ENCODE measurements at regions not wholly inside any gene's neighbourhood (a gene's known extent, or its start where the extent isn't known, plus 50 kb on each side); places are given as distances from the start of the nearest gene placed in this dataset.

GRCh38 chr2:196238836-196239380 is 67.5 kb upstream of the STK17B start:
- Histone ChIP-seq H3K9ac (no peak overlapping the region), H3K79me2 (no peaks in the 10 kb centered on the region), H3K4me3 (ENCODE audit: low read depth, low read length) (no peak overlapping the region), H3K9me3 (ENCODE audit: control insufficient read depth, low read length) (no peaks in the 10 kb centered on the region), H3K27ac (no peak overlapping the region), H3K4me2 (ENCODE audit: low read length) (no peak overlapping the region), H3K36me3 (ENCODE audit: control insufficient read depth, insufficient read depth, low read length) (no peaks in the 10 kb centered on the region), H2AFZ (no peak overlapping the region), H3K4me1 (no peaks in the 10 kb centered on the region), H3K27me3 (ENCODE audit: control insufficient read depth, insufficient read depth, low read length) (no peaks in the 10 kb centered on the region)
- TF ChIP-seq, protein P1, sequence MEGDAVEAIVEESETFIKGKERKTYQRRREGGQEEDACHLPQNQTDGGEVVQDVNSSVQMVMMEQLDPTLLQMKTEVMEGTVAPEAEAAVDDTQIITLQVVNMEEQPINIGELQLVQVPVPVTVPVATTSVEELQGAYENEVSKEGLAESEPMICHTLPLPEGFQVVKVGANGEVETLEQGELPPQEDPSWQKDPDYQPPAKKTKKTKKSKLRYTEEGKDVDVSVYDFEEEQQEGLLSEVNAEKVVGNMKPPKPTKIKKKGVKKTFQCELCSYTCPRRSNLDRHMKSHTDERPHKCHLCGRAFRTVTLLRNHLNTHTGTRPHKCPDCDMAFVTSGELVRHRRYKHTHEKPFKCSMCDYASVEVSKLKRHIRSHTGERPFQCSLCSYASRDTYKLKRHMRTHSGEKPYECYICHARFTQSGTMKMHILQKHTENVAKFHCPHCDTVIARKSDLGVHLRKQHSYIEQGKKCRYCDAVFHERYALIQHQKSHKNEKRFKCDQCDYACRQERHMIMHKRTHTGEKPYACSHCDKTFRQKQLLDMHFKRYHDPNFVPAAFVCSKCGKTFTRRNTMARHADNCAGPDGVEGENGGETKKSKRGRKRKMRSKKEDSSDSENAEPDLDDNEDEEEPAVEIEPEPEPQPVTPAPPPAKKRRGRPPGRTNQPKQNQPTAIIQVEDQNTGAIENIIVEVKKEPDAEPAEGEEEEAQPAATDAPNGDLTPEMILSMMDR (IDR thresholded peaks at IDR 0.05), result no peak

DNA sequence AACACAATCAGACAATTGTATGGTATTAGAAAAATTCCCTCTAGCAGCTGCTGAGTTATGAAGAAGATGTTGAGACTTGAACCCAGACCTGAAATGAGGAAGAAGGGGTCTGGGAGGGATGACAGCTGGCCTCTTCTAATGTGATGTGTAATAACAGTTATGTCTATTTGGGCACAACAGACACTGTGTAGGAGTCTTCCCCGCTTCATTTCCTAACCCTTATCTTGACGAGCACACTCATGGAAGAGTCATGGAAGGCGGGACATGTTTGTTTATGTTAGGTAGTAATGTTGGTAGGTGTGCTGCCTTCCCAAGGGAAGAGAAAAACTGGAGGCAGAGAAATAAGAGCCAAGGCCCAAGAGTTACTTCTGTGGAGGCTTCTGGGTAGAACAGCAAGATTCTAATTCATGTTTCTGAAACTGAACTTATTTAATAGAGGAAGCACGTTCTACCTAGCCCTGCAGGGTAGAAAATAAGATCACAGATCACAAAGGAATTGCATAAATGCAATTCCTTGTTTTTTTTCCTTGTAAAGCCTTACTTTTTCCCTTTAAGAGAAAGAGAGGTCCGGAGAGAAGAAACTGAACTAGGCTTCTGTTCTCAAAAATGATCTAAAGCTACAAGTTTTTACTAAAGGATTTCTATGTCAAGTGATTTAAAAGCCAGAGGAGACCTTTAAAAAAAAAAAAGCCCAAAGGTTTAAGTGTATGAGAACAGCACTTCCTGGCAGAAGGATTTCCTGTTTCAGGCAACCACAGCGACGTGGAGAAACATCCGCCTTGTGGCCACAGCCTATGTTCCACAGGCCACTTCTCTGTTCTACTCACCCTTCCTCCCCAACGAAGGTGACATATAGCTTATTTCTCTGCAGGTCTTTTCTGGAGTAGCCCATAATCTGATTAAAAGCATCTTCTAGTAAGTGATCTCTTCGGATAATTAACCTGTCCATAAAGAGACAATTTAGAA is 68.5 kb upstream of the STK17B start:
- H3K27ac ChIP-seq, result peak overlapping the region; percentile 66

GRCh38 chr2:196241175-196241574 is 69.8 kb upstream of the STK17B start:
- Histone ChIP-seq H3K4me3 (ENCODE audit: low read depth, low read length) (no peak overlapping the region), H3K4me1 (no peaks in the 10 kb centered on the region), H3K27me3 (ENCODE audit: control insufficient read depth, insufficient read depth, low read length) (no peaks in the 10 kb centered on the region), H2AFZ (no peak overlapping the region), H3K27ac (peak overlapping the region; percentile 13), H3K4me2 (ENCODE audit: low read length) (no peak overlapping the region), H3K36me3 (ENCODE audit: control insufficient read depth, insufficient read depth, low read length) (no peaks in the 10 kb centered on the region), H3K9ac (no peak overlapping the region), H3K79me2 (no peaks in the 10 kb centered on the region), H3K9me3 (ENCODE audit: control insufficient read depth, low read length) (no peaks in the 10 kb centered on the region)
- TF ChIP-seq, protein P1 (IDR thresholded peaks at IDR 0.05), result no peak

More for the DNA sequence above, 68.5 kb upstream of the STK17B start:
- no peaks in the 10 kb centered on the region for H3K79me2 ChIP-seq
- no peak overlapping the region for H2AFZ ChIP-seq
- H3K9ac ChIP-seq, result no peak overlapping the region
- no peaks in the 10 kb centered on the region for H3K27me3 ChIP-seq (ENCODE audit: control insufficient read depth, insufficient read depth, low read length)
- H3K4me3 ChIP-seq (ENCODE audit: low read depth, low read length), result no peak overlapping the region
- H3K4me2 ChIP-seq (ENCODE audit: low read length), result no peak overlapping the region
- no peaks in the 10 kb centered on the region for H3K9me3 ChIP-seq (ENCODE audit: control insufficient read depth, low read length)
- H3K4me1 ChIP-seq, result no peaks in the 10 kb centered on the region
- TF ChIP-seq, protein P1 (IDR thresholded peaks at IDR 0.05), result no peak
- H3K36me3 ChIP-seq (ENCODE audit: control insufficient read depth, insufficient read depth, low read length), result no peaks in the 10 kb centered on the region

GRCh38 chr2:196242131-196242620 is 70.8 kb upstream of the STK17B start:
- Histone ChIP-seq H3K79me2 (no peaks in the 10 kb centered on the region), H3K9me3 (ENCODE audit: control insufficient read depth, low read length) (no peaks in the 10 kb centered on the region), H3K27me3 (ENCODE audit: control insufficient read depth, insufficient read depth, low read length) (no peaks in the 10 kb centered on the region), H3K27ac (no peak overlapping the region), H2AFZ (no peak overlapping the region), H3K9ac (no peak overlapping the region), H3K4me1 (no peaks in the 10 kb centered on the region), H3K4me3 (ENCODE audit: low read depth, low read length) (no peak overlapping the region), H3K4me2 (ENCODE audit: low read length) (no peak overlapping the region), H3K36me3 (ENCODE audit: control insufficient read depth, insufficient read depth, low read length) (no peaks in the 10 kb centered on the region)
- TF ChIP-seq, protein P1 (IDR thresholded peaks at IDR 0.05), result no peak
